ENCODE measurements at regions not wholly inside any gene's neighbourhood (a gene's known extent, or its start where the extent isn't known, plus 50 kb on each side); places are given as distances from the start of the nearest gene placed in this dataset.

- no peak overlapping the region for H3K4me3 ChIP-seq (ENCODE audit: low read length)
- TF ChIP-seq CTCF (conservative IDR thresholded peaks at IDR 0.05; ENCODE audit: low read depth, low read length), result no peak
- no peak for DNase-seq (ENCODE audit: low read depth)
Measured at GRCh38 chr4:155524926-155525455, 141.7 kb upstream of the GUCY1A1 start.

- no peak for TF ChIP-seq CTCF (conservative IDR thresholded peaks at IDR 0.05; ENCODE audit: low read depth, low read length)
- no peak overlapping the region for H3K4me3 ChIP-seq (ENCODE audit: low read length)
- DNase-seq (ENCODE audit: low read depth), result no peak
Measured at GRCh38 chr4:155523358-155523757, 143.3 kb upstream of the GUCY1A1 start.

- DNase-seq (ENCODE audit: low read depth), result peak; percentile 46
- no peak overlapping the region for H3K4me3 ChIP-seq (ENCODE audit: low read length)
- TF ChIP-seq CTCF (conservative IDR thresholded peaks at IDR 0.05; ENCODE audit: low read depth, low read length), result no peak
Measured at GRCh38 chr4:155522201-155522600, 144.4 kb upstream of the GUCY1A1 start.

- no peak for DNase-seq (ENCODE audit: low read depth)
- no peak for TF ChIP-seq CTCF (conservative IDR thresholded peaks at IDR 0.05; ENCODE audit: low read depth, low read length)
Measured at GRCh38 chr4:155521382-155521781, 144.6 kb upstream of the MAP9 start.

GRCh38 chr4:155515444-155516075 is 138.8 kb upstream of the MAP9 start:
- TF ChIP-seq CTCF (conservative IDR thresholded peaks at IDR 0.05; ENCODE audit: low read depth, low read length), result no peak
- H3K4me3 ChIP-seq (ENCODE audit: low read length), result no peak overlapping the region
- DNase-seq (ENCODE audit: low read depth), result no peak

More at GRCh38 chr4:155521382-155521781, 144.6 kb upstream of the MAP9 start:
- H3K4me3 ChIP-seq (ENCODE audit: low read length), result no peak overlapping the region

- DNase-seq (ENCODE audit: low read depth), result no peak
- no peak overlapping the region for H3K4me3 ChIP-seq (ENCODE audit: low read length)
- no peak for TF ChIP-seq CTCF (conservative IDR thresholded peaks at IDR 0.05; ENCODE audit: low read depth, low read length)
Measured at GRCh38 chr4:155514628-155515027, 137.9 kb upstream of the MAP9 start.

GRCh38 chr4:155512817-155513216 is 136.1 kb upstream of the MAP9 start:
- no peak overlapping the region for H3K4me3 ChIP-seq (ENCODE audit: low read length)
- TF ChIP-seq CTCF (conservative IDR thresholded peaks at IDR 0.05; ENCODE audit: low read depth, low read length), result no peak
- no peak for DNase-seq (ENCODE audit: low read depth)

All from retinal pigment epithelial cell (primary cell).